ENCODE measurements at regions not wholly inside any gene's neighbourhood (a gene's known extent, or its start where the extent isn't known, plus 50 kb on each side); places are given as distances from the start of the nearest gene placed in this dataset.
"Not testable (repeated sequence)": the region's sequence is repeated elsewhere in the genome, so short reads cannot be mapped to it uniquely, and the experiment has no call there.

DNA sequence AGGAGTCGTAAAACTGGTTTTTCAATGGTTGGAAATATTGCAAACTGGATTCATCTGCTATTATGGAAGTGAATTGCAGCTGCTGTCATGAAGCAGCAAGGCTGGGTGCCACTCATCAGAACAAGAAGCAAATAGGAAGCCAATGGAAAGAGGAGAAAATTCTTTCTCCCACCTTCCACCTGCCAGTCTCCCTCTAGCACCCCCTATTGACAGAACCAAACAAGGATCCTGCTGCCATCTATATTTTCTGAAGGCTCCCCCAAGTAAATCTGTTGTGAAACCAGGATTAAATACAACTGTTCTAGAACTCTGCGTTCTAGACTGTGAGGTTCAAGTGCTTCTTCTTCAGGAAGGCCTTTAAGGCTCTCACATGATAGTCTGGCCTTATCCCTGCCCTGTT, 286.6 kb downstream of the AACS start:
- WGBS, 5 donors = 79 to 92% (median 90%) methylated on average over 2 of the region's 2 CpGs
- intact Hi-C loops (cut with DNase I; ENCODE audit: low total_unique reads) = no loop called here
- Histone ChIP-seq H3K36me3 (no peaks in the 10 kb centered on the region), H3K4me3 (no peak overlapping the region), H3K27ac (no peak overlapping the region), H3K27me3 (replicated peaks in 1 of 7) (peaks cover 0 to 11% (median 0%) of the 10 kb centered on the region in 7 donors), H3K4me1 (peaks cover 0 to 2% (median 0%) of the 10 kb centered on the region in 6 donors), H3K9me3 (peaks cover 0 to 16% (median 2%) of the 10 kb centered on the region in 8 donors)
- DNase-seq = no peak
- no peak for TF ChIP-seq POLR2AphosphoS5 (IDR thresholded peaks at IDR 0.05)
- TF ChIP-seq, protein P1, sequence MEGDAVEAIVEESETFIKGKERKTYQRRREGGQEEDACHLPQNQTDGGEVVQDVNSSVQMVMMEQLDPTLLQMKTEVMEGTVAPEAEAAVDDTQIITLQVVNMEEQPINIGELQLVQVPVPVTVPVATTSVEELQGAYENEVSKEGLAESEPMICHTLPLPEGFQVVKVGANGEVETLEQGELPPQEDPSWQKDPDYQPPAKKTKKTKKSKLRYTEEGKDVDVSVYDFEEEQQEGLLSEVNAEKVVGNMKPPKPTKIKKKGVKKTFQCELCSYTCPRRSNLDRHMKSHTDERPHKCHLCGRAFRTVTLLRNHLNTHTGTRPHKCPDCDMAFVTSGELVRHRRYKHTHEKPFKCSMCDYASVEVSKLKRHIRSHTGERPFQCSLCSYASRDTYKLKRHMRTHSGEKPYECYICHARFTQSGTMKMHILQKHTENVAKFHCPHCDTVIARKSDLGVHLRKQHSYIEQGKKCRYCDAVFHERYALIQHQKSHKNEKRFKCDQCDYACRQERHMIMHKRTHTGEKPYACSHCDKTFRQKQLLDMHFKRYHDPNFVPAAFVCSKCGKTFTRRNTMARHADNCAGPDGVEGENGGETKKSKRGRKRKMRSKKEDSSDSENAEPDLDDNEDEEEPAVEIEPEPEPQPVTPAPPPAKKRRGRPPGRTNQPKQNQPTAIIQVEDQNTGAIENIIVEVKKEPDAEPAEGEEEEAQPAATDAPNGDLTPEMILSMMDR (IDR thresholded peaks at IDR 0.05 in 8 of 11, conservative IDR thresholded peaks at IDR 0.05 in 3 of 11) = no peak
- no peak for TF ChIP-seq POLR2A (IDR thresholded peaks at IDR 0.05)

GRCh38 chr12:125353002-125353401, 287.8 kb downstream of the AACS start:
- not testable (repeated sequence) for H3K4me3 ChIP-seq, H3K36me3 ChIP-seq

GRCh38 chr12:125353871-125354270, 288.6 kb downstream of the AACS start:
- Histone ChIP-seq H3K27me3 (replicated peaks in 1 of 7) (peaks cover 0 to 11% (median 0%) of the 10 kb centered on the region in 7 donors), H3K9me3 (peaks cover 0 to 16% (median 2%) of the 10 kb centered on the region in 8 donors), H3K4me3 (no peak overlapping the region), H3K27ac (no peak overlapping the region), H3K4me1 (no peaks in the 10 kb centered on the region), H3K36me3 (no peaks in the 10 kb centered on the region)
- no peak for DNase-seq
- intact Hi-C loops (cut with DNase I; ENCODE audit: low total_unique reads) = no loop called here
- WGBS, 5 donors = 94 to 100% (median 97%) methylated on average over 2 of the region's 2 CpGs
- TF ChIP-seq POLR2AphosphoS5 (IDR thresholded peaks at IDR 0.05) (no peak), POLR2A (IDR thresholded peaks at IDR 0.05) (no peak)
- TF ChIP-seq, protein P1 (IDR thresholded peaks at IDR 0.05 in 8 of 11, conservative IDR thresholded peaks at IDR 0.05 in 3 of 11) = no peak

More at GRCh38 chr12:125353002-125353401, 287.8 kb downstream of the AACS start:
- DNase-seq; H3K27ac ChIP-seq; intact Hi-C loops (cut with DNase I; ENCODE audit: low total_unique reads); H3K4me1 ChIP-seq: not testable (repeated sequence)
- H3K9me3 ChIP-seq = peaks cover 0 to 16% (median 2%) of the 10 kb centered on the region in 8 donors
- peaks cover 0 to 11% (median 0%) of the 10 kb centered on the region in 7 donors for H3K27me3 ChIP-seq (replicated peaks in 1 of 7)

DNA sequence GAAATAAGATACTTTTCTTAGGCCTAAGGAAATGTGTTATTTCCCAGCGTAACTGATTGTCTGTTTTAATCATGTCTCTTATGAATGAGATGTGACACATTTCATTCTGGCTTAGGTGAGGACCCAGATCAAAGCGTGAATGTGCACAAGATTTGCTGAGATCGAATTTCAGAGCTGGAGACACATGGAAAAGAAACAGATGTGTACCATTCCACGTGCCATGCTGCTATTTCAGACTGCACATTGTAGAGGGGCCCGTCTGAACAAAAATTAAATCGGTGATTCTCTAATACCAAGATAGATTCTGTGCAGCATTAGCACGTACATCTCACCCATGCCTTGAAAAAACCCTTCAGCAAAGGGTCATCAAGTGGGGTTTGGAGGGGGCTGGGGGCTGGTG, 290.4 kb downstream of the AACS start:
- no peak for DNase-seq
- no peaks in the 10 kb centered on the region for H3K36me3 ChIP-seq
- H3K27me3 ChIP-seq (replicated peaks in 1 of 7) = peaks cover 0 to 10% (median 0%) of the 10 kb centered on the region in 7 donors
- no peak overlapping the region for H3K4me3 ChIP-seq
- peaks cover 0 to 16% (median 2%) of the 10 kb centered on the region in 8 donors for H3K9me3 ChIP-seq
- WGBS, 5 donors = 65 to 77% (median 70%) methylated on average over 7 of the region's 7 CpGs
- no peaks in the 10 kb centered on the region for H3K4me1 ChIP-seq
- no peak for TF ChIP-seq POLR2AphosphoS5 (IDR thresholded peaks at IDR 0.05)
- TF ChIP-seq, protein P1 (IDR thresholded peaks at IDR 0.05 in 8 of 11, conservative IDR thresholded peaks at IDR 0.05 in 3 of 11) = no peak
- no peak for TF ChIP-seq POLR2A (IDR thresholded peaks at IDR 0.05)
- no peak overlapping the region for H3K27ac ChIP-seq
- intact Hi-C loops (cut with DNase I; ENCODE audit: low total_unique reads) = no loop called here

GRCh38 chr12:125356111-125356510, 290.9 kb downstream of the AACS start:
- TF ChIP-seq, protein P1 (IDR thresholded peaks at IDR 0.05 in 8 of 11, conservative IDR thresholded peaks at IDR 0.05 in 3 of 11) = no peak
- TF ChIP-seq POLR2AphosphoS5 (IDR thresholded peaks at IDR 0.05) = no peak
- TF ChIP-seq POLR2A (IDR thresholded peaks at IDR 0.05) = no peak
- Histone ChIP-seq H3K4me1 (no peaks in the 10 kb centered on the region), H3K4me3 (no peak overlapping the region), H3K27ac (no peak overlapping the region), H3K27me3 (replicated peaks in 1 of 7) (peaks cover 0 to 10% (median 0%) of the 10 kb centered on the region in 7 donors), H3K9me3 (peaks cover 0 to 16% (median 2%) of the 10 kb centered on the region in 8 donors), H3K36me3 (no peaks in the 10 kb centered on the region)
- no peak for DNase-seq
- 65 to 88% (median 74%) methylated on average over 4 of the region's 4 CpGs for WGBS, 5 donors
- intact Hi-C loops (cut with DNase I; ENCODE audit: low total_unique reads) = no loop called here
